ENCODE measurements at regions not wholly inside any gene's neighbourhood (a gene's known extent, or its start where the extent isn't known, plus 50 kb on each side); places are given as distances from the start of the nearest gene placed in this dataset.
"Not testable (repeated sequence)": the region's sequence is repeated elsewhere in the genome, so short reads cannot be mapped to it uniquely, and the experiment has no call there.

DNA sequence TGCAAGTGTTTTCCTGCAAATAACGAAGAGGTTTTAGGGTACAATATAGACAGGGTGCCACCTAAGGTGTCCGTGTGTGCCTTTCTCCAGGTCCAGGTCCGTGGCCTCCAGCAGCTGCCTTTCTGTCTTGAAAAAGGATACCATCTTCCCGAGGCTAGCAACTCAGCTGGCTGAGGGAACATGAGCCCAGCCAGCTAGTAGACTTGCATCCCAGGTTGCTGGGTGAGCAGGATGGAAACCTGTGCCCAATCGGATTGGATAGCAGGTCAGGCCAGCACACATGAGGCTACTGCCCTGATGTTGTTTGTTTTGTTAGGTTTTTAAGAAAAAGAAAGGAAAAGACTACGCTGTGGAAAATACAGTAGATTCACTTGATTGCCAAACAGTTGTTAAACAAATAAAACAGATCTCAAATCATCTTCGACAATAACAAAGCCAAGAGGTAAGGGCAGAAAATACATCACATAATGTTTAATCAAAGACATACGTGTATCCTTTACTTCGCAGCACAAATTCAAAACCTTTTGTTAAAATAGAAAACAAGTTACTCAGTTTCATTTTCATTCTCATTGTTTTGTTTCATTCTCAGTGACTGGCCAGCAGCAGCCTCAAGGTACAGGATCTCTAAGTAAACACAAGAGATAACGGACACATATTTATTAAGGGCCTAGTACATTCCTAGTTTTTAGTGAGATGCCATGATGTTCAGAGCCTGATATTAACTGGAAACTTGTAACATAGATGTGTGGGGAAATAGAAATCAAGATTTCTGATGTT lies 661.2 kb upstream of the NR2F2 start:
- no peak for DNase-seq

DNA sequence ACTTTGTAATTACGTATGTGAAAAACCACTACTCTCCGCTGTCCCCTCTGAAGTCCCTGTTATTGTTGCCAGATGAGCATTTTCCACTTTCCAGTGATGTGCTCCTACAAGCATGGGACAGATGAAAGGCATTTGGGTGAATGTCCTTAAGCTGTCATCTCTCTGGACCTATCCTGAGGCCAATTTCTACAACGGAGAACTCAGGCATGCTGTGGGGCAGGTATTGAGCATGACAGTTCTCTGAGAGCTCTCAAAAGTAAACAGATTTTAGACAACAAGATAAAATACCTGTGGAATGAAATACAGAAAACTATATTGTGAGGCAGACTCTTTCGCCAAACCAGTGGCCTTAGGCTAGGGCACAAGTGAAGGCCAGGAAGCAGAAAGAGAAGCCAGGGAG lies 656.5 kb upstream of the NR2F2 start:
- DNase-seq, result no peak

- no peak for DNase-seq
Measured at GRCh38 chr15:95676500-95676899, 654.0 kb upstream of the NR2F2 start.

DNA sequence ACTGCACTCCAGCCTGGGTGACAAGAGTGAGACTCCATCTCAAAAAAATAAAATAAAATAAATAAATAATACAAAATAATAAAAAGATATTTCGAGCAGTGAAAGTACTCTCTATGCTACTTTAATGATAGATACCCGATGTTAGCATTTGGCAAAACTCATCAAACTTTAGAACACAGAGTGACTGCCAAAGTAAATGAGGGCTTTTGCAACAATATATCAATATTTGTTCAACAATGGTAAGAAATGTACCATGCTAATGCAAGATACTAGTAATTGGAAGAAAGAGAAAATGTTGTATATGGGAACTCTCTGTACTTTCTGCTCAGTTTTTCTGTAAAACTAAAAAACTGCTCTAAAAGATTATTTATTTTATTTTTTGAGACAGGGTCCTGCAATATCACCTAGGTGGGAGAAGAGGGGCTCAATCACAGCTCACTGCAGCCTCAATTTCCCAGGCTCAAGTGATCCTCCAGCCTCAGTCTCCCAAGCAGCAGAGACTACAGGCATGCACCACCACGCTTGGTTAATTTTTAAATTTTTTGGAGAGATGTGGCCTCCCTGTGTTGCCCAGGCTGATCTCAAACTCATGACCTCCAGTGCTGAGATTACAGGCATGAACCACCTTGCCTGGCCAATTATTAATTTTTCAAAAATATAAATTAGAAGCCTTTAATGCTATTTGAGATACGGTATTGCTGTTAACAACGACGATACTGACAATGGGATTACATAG lies 650.5 kb upstream of the NR2F2 start:
- no peak for DNase-seq

DNA sequence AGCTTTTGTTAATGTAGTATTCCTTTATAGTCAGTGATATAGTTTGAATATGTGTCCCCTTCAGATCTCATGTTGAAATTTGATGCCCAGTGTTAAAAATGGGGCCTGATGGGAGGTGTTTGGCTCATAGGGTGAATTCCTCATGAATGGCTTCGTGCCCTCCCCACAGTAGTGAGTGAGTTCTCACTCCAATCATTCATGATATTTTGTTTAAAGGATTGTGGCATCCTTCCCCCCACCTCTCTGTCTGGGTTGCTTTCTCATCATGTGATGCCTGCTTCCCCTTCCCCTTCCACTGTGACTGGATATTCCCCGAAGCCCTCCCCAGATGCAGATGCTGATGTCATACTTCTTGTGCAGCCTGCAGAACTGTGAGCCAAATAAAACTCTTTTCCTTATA lies 649.8 kb upstream of the NR2F2 start:
- peak; percentile 19 for DNase-seq

DNA sequence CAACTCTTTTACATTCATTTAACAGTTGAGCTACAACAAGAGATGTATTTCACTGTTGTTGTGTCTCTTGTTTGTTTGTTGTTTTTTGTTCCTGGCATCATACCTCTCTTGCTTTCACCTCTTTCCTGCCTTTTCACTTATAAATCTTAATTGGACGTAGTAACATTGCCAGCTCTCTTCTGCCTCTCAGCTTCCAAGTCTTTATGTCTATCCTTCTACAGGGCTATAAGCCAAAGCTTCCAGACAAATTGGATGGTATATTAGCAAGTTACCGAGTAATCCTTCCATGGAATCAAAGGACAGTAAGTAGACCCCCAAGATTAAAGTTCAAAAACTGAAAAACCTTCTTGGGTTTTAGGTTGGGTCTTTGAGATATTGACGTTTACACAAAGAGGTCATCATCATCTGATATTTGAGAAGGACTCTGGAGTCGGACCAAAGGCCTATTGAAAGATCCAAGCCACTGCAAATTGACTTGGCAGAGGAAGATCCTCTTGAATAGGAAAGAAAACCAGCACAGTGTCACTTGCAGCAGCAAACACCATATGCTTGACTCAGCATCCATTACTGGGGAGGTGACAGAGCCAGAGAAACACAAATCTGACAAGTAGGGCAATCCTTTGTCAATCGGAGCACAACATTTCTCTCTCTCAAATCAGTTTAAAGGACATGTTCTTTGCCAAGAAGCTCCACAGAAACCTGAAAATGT lies 648.5 kb upstream of the NR2F2 start:
- DNase-seq, result no peak

DNA sequence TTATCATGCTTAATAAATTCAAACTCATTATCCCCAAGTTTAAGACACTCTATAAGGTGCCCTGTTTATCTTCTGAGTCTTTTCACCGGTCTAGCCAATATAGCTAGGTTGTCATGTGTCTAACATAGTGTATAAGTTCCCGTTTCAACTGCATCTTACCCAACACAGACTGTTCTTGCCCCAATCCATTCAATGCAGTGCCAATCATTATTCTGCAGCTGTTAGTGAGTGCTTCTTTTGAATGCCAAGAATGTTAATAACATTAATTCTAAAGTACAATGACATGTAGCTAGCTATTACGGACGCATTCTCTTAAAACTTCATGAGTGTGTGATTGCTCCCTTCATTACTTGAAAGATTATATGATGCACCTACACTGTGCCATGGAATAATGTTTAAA lies 646.4 kb upstream of the NR2F2 start:
- DNase-seq, result no peak

- DNase-seq, result peak; percentile 77
Measured at GRCh38 chr15:95684693-95685115, 645.8 kb upstream of the NR2F2 start.

GRCh38 chr15:95687061-95687460 lies 643.4 kb upstream of the NR2F2 start:
- DNase-seq, result peak; percentile 70

DNA sequence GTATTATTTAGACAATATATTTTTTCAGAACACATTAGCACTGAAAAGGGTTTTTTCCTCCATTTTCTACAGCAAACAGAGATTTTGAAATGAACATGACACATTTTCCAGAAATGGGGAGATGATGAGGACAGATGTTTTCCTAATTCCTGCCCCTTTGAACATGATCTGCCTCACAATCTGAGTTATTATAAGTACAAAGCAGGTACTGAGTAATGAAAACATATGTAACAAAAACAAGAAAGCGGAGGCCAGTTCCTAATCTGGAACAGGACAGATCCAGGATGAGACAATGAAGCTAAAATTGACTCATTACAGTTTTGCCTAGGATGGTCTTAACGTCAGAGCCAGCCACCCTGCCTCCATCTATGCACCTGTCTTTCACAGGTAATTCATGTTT lies 642.8 kb upstream of the NR2F2 start:
- no peak for DNase-seq

DNA sequence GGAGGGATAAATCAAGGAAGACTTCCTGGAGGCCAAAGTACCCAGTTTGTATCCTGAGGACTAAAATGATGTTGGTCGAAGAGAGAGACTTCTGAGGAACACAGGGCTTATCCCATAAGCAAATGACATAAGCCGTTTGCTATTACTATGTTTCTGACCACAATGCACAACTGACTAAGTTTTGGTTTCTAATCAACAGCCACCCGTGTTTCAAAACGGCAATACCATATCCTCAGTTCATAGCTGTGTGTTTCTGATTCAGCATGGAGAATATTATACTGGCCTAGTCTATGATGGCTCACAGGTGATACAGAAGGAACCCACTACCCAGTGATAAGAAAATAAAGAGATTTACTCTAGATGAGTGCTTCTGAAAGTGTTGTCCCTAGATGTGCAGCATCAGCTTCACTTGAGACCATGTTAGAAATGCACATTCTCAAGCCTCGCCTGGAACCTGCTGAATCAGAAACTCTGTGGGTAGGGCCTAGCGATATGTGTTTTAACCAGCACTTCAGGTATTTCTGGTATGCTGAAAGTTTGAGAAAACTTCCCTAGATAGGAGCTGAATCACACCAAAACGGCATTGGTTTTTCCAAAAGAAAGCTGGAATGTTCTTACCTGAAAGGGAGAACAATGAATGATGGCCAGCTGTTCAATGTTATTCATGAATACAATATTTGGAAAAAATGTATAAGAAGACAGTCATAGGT lies 639.7 kb upstream of the NR2F2 start:
- DNase-seq, result no peak

GRCh38 chr15:95693917-95694316 lies 636.6 kb upstream of the NR2F2 start:
- no peak for DNase-seq

- no peak for DNase-seq
Measured at GRCh38 chr15:95698230-95698629, 632.3 kb upstream of the NR2F2 start.

DNA sequence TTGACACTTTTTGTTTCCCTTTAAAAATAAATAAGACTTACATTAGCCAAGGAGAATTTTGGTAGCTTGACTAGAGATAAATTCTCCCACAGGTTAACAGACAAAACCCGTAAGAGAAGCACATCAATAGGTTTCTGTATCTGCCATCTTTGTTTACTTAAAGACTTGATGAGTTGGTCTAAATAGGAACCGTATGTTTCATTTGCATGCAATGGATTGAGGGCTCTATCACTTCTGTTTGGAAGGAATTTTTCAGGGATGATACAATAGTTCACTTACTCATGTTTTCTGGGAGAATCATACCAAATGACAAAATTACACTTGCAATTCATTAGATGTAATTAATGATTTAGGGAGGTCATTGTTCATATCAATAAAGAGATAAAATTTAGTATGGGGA lies 631.5 kb upstream of the NR2F2 start:
- peak; percentile 17 for DNase-seq

- no peak for DNase-seq
Measured at GRCh38 chr15:95699578-95699977, 630.9 kb upstream of the NR2F2 start.

DNA sequence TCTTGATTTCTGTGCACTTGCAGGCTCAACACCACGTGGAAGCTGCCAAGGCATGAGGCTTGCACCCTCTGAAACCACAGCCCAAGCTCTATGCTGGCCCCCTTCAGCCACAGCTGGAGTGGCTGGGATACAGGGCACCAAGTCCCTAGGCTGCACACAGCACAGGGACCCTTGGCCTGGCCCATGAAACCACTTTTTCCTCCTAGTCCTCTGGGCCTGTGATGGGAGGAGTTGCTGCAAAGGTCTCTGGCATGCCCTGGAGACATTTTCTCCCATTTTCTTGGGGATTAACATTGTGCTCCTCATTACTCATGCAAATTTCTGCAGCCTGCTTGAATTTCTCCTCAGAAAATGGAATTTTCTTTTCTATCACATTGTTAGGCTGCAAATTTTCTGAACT lies 629.8 kb upstream of the NR2F2 start:
- DNase-seq, result not testable (repeated sequence)

GRCh38 chr15:95701410-95701809 lies 629.1 kb upstream of the NR2F2 start:
- DNase-seq, result no peak

DNA sequence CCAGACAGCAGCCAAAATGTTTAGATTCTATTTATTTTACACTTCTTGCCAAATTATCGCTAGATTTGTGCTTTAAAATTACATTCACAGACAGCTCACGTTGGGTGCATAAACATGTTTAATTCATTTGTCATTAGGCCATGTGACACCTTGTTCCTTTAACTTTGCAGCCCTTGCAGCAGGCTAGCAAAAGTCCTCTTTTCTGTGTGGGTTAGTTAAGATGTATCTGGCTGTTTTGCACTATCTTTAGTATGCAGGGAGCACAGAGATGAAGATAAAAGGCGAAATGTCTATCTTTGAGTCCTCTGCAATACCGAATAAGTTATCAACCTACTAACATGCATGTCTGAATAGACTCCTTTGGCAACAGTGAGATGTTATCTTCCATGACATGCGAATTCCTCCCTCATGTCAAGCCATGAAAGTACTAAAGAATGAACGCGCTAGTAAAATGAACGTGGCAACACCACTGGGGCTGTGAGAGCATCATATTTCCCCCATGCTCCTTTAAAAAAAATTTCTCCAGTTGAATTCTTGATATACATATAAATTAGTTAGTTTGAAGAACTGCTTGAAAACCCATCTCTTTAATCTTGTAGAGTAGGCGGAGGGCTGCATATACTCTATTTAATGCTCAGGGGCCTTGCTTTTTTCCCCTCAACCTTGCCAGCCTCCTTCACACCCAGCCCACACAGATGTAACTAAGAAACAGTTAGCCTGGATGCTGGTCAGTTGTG lies 620.4 kb upstream of the NR2F2 start:
- no peak for DNase-seq

DNA sequence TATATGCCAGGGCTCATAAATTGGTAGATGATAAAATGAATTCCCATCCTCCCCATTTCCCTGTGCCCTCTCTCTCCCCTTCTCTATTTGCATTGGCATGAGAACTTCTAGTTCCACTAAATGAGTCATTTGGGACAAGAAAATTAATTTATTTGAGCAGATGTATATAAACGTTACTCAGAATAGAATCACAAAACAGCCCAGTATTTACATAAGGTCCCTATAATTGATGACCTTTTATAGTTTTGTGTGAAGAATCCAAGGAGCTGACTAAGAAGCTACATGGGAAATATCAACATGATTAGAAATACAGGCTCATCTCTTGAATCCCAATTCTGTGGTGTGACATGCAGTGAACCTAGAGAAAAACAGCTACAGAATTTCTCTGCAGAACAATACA lies 617.7 kb upstream of the NR2F2 start:
- peak; percentile 23 for DNase-seq

- DNase-seq, result no peak
Measured at GRCh38 chr15:95713324-95713723, 617.2 kb upstream of the NR2F2 start.

DNA sequence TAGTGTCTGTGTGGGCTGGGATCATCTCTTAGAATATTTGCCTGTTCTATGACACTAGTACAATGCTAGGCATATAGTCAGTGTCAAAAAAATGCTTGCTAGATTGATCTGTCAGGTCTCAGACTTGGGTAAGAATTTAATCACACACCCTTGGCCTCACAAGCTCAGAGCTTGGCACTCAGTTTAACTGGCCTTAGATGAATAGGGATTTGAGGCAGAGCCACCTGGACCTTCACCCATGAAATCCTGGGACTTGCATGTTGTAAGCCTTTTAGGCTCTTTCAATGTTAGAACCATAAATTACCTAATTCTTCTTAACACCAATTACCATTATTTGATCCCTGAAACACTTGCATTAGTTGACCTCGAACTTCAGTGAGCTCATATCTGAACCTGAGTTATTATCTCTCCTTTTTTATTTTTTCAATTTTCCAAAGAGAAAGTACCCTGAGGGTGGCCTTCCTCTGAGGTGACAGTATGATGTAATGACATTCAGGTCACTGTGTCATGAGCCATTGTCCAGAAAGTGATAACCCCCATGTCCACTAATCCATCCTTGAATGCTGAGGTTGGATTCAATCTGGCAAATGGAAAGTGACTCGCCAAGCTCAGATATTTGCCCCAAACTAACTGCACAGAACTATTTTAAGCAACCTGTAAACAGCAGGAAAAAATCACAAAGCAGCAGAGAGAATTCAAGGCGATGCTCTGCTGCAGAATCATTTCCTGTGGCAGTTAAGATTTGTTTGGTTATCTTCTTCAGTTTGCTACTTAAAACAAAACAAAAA lies 615.2 kb upstream of the NR2F2 start:
- no peak for DNase-seq
